Lung (tissue), 11 donors: ENCODE measurements at regions not wholly inside any gene's neighbourhood (a gene's known extent, or its start where the extent isn't known, plus 50 kb on each side); places are given as distances from the start of the nearest gene placed in this dataset.
A peak's percentile ranks its signal among the peaks of the same experiment; 100 is the strongest.

ENCODE experiments used
- ATAC-seq: fragments of 200-7000 bp; cut with Tn5 transposase; one replicate; pipeline ENCODE4 v1.9.1; 2020; ENCODE audit warnings: moderate number of reproducible peaks; ENCODE audit not compliant: insufficient read depth, low FRiP score
- DNase-seq, 3 donors: peaks; one replicate each; pipeline ENCODE4 v3.0.0-alpha.2; 2013 to 2017
- H3K27ac ChIP-seq, 2 donors: one replicate each; pipeline ENCODE4 v1.5.1; 2013; ENCODE audit warnings: mild to moderate bottlenecking in 2 of 2, moderate library complexity in 2 of 2, control low read depth in 1 of 2, inconsistent platforms in 1 of 2, low read depth in 1 of 2, low read length in 1 of 2
- H3K27me3 ChIP-seq, 3 donors: one replicate each; pipeline ENCODE4 v1.5.1; 2013; ENCODE audit warnings: low read length in 2 of 3; ENCODE audit not compliant: control insufficient read depth in 3 of 3, insufficient read depth in 3 of 3
- H3K36me3 ChIP-seq, 4 donors: one replicate each; pipeline ENCODE4 v1.5.1; 2013; ENCODE audit warnings: low read length in 4 of 4, mild to moderate bottlenecking in 1 of 4, moderate library complexity in 1 of 4; ENCODE audit not compliant: control insufficient read depth in 4 of 4, insufficient read depth in 4 of 4
- H3K4me1 ChIP-seq, 5 donors: one replicate each; pipeline ENCODE4 v1.5.1; 2013; ENCODE audit warnings: low read length in 5 of 5, mild to moderate bottlenecking in 2 of 5, moderate library complexity in 1 of 5; ENCODE audit not compliant: control insufficient read depth in 5 of 5, insufficient read depth in 5 of 5
- H3K4me3 ChIP-seq: one replicate; pipeline ENCODE4 v1.5.1; 2013; ENCODE audit warnings: mild to moderate bottlenecking, control low read depth, moderate library complexity
- H3K9ac ChIP-seq, 2 donors: one replicate each; pipeline ENCODE4 v1.5.1; 2013; ENCODE audit warnings: low read length in 2 of 2, control low read depth in 1 of 2; ENCODE audit not compliant: insufficient read depth in 1 of 2
- H3K9me3 ChIP-seq, 4 donors: one replicate each; pipeline ENCODE4 v1.5.1; 2013; ENCODE audit warnings: low read length in 3 of 4, mild to moderate bottlenecking in 1 of 4, moderate library complexity in 1 of 4; ENCODE audit not compliant: control insufficient read depth in 4 of 4, insufficient read depth in 3 of 4
- CTCF ChIP-seq: IDR thresholded peaks from 2 replicates; pipeline ENCODE4 v1.5.1; 2012; ENCODE audit warnings: mild to moderate bottlenecking; ENCODE audit errors: control extremely low read depth, extremely low read depth
- WGBS, 2 donors: extraction: QIAGEN DNeasy Blood & Tissue Kit; methylation state at CpG; one replicate each; pipeline ENCODE4 v1.1.7; 2013; 5-methylcytosine and 5-hydroxymethylcytosine counted together
- donor health status: control.
- donor health status: control.
- donor health status: Bipolar disorder and iron deficiency.
- donor health status: healthy.
- donor health status: DM: yes; HTN: yes; CAD: no.

GRCh38 chr4:163846008-163846407, 351.5 kb downstream of the TMA16 start:
- H3K27me3 ChIP-seq = no peaks in the 10 kb centered on the region
- no peak overlapping the region for H3K27ac ChIP-seq
- no peak overlapping the region for H3K4me3 ChIP-seq
- no peak overlapping the region for H3K9ac ChIP-seq
- TF ChIP-seq CTCF = no peak
- H3K4me1 ChIP-seq = no peaks in the 10 kb centered on the region
- WGBS, 2 donors = 91 to 94% methylated on average over 3 of the region's 3 CpGs
- peaks cover 0 to 3% (median 0%) of the 10 kb centered on the region in 4 donors for H3K9me3 ChIP-seq
- ATAC-seq = no peak
- no peaks in the 10 kb centered on the region for H3K36me3 ChIP-seq
- no peak for DNase-seq

GRCh38 chr4:163852246-163852645, 357.8 kb downstream of the TMA16 start:
- H3K9ac ChIP-seq = no peak overlapping the region
- TF ChIP-seq CTCF = no peak
- H3K36me3 ChIP-seq = no peaks in the 10 kb centered on the region
- H3K9me3 ChIP-seq = peaks cover 0 to 6% (median 0%) of the 10 kb centered on the region in 4 donors
- no peaks in the 10 kb centered on the region for H3K27me3 ChIP-seq
- H3K27ac ChIP-seq = no peak overlapping the region
- DNase-seq (peak in 2 of 3 donors; percentile 66 to 73), ATAC-seq (no peak)
- H3K4me1 ChIP-seq = no peaks in the 10 kb centered on the region
- no peak overlapping the region for H3K4me3 ChIP-seq
- WGBS, 2 donors = 72 to 74% methylated on average over 3 of the region's 3 CpGs

GRCh38 chr4:163857903-163858302, 363.4 kb downstream of the TMA16 start:
- no peak overlapping the region for H3K27ac ChIP-seq
- no peaks in the 10 kb centered on the region for H3K36me3 ChIP-seq
- WGBS, 2 donors = 67 to 69% methylated on average over 3 of the region's 3 CpGs
- H3K27me3 ChIP-seq = no peaks in the 10 kb centered on the region
- H3K9me3 ChIP-seq = no peaks in the 10 kb centered on the region
- no peak for ATAC-seq
- no peak overlapping the region for H3K4me3 ChIP-seq
- DNase-seq = no peak
- TF ChIP-seq CTCF = no peak
- no peaks in the 10 kb centered on the region for H3K4me1 ChIP-seq
- H3K9ac ChIP-seq = no peak overlapping the region

- Histone ChIP-seq H3K27me3 (no peaks in the 10 kb centered on the region), H3K27ac (no peak overlapping the region), H3K4me3 (no peak overlapping the region), H3K4me1 (no peaks in the 10 kb centered on the region), H3K36me3 (no peaks in the 10 kb centered on the region), H3K9me3 (no peaks in the 10 kb centered on the region), H3K9ac (no peak overlapping the region)
- no peak for ATAC-seq
- no peak for TF ChIP-seq CTCF
- DNase-seq = no peak
- 65 to 70% methylated on average over 3 of the region's 3 CpGs for WGBS, 2 donors
Measured at GRCh38 chr4:163858515-163858914, 364.0 kb downstream of the TMA16 start.
